Panc1 (cell line): ENCODE measurements at regions not wholly inside any gene's neighbourhood (a gene's known extent, or its start where the extent isn't known, plus 50 kb on each side); places are given as distances from the start of the nearest gene placed in this dataset.

Experiments used
- ATAC-seq: fragments of 200-7000 bp; cut with Tn5 transposase; 2 replicates; pipeline ENCODE4 v1.9.1; 2020; ENCODE audit warnings: mild to moderate bottlenecking, moderate library complexity
- BruUV-seq: library from RNA; stranded (reverse); fragments of 400-500 nt; replicated peaks from 2 replicates; lab custom pipeline; 2021; lab: Mats Ljungman, UMichigan
- CTCF ChIA-PET: fragments of 300-600 bp; sonication (Branson Sonifier 250); formaldehyde crosslinking; loops from one replicate; lab custom pipeline; 2022; ENCODE audit warnings: antibody characterized with exemption; lab: Charles Lee
- POLR2A ChIA-PET: fragments of 300-600 bp; sonication (Branson Sonifier 250); formaldehyde crosslinking; loops from one replicate; lab custom pipeline; 2022; ENCODE audit warnings: antibody characterized with exemption; lab: Charles Lee
- DNase-seq: peaks from one replicate; pipeline ENCODE4 v3.0.0-alpha.2; 2010; ENCODE audit warnings: low read depth, low spot score
- H3K27ac ChIP-seq: 2 replicates; pipeline ENCODE4 v1.5.1; 2011; ENCODE audit warnings: mild to moderate bottlenecking, low read length, inconsistent platforms
- H3K27me3 ChIP-seq: fragments of 200-500 bp; sonication (Bioruptor generic); 2 replicates; pipeline ENCODE4 v1.6.0; 2014; ENCODE audit warnings: low read length, inconsistent platforms; ENCODE audit not compliant: control insufficient read depth, insufficient read depth
- H3K36me3 ChIP-seq: fragments of 200-500 bp; sonication (Bioruptor generic); 2 replicates; pipeline ENCODE4 v1.5.1; 2014; ENCODE audit warnings: inconsistent platforms, mild to moderate bottlenecking, low read length, moderate library complexity; ENCODE audit not compliant: control insufficient read depth, insufficient read depth
- H3K4me1 ChIP-seq: 2 replicates; pipeline ENCODE4 v1.5.1; 2011; ENCODE audit warnings: inconsistent platforms, mild to moderate bottlenecking, low read length, moderate library complexity; ENCODE audit not compliant: control insufficient read depth, insufficient read depth
- H3K4me3 ChIP-seq, 2 experiments: 2 replicates each; pipeline ENCODE4 v1.5.1; 2011 to 2012; ENCODE audit warnings: low read depth in 2 of 2, low read length in 2 of 2, mild to moderate bottlenecking in 2 of 2, inconsistent platforms in 1 of 2, moderate library complexity in 1 of 2
- H3K9me3 ChIP-seq: fragments of 200-500 bp; sonication (Bioruptor generic); 2 replicates; pipeline ENCODE4 v1.5.1; 2014; ENCODE audit warnings: low read depth, mild to moderate bottlenecking, inconsistent platforms, low read length, moderate library complexity; ENCODE audit not compliant: control insufficient read depth, insufficient read depth
- POLR2AphosphoS5 ChIP-seq: IDR thresholded peaks from 2 replicates; pipeline ENCODE4 v1.6.1; 2012; ENCODE audit warnings: mild to moderate bottlenecking, low read depth, low read length, moderate library complexity
- REST ChIP-seq, 2 experiments: IDR thresholded peaks; 2 replicates each; pipeline ENCODE4 v1.6.1; 2011 to 2012; ENCODE audit warnings: low read depth in 2 of 2, control low read depth in 1 of 2, low read length in 1 of 2, mild to moderate bottlenecking in 1 of 2, moderate library complexity in 1 of 2; ENCODE audit not compliant: insufficient read depth in 1 of 2
- SIN3A ChIP-seq: IDR thresholded peaks from 2 replicates; pipeline ENCODE4 v1.6.1; 2012; ENCODE audit warnings: low read depth, mild to moderate bottlenecking, low read length, moderate library complexity, borderline replicate concordance; ENCODE audit not compliant: insufficient read depth
- TCF7L2 ChIP-seq: IDR thresholded peaks from 2 replicates; pipeline ENCODE4 v1.6.1; 2011; ENCODE audit warnings: mild to moderate bottlenecking, low read depth, low read length, inconsistent platforms
- in situ Hi-C: cut with HindIII; loops from 2 replicates; pipeline ENCODE4 v1.10.0; 2016; ENCODE audit warnings: low sequenced_read_pairs, low pct_unique_long_range_greater_than_20kb
- intact Hi-C: fragments of 100-400 bp; cut with micrococcal nuclease; formaldehyde crosslinking; loops from one replicate; pipeline ENCODE4 v1.10.0; 2022; ENCODE audit not compliant: unreplicated experiment
- TF ChIP-seq, protein P1 (sequence below): fragments of 450-650 bp; IDR thresholded peaks from 2 replicates; pipeline ENCODE4 v1.5.1; 2017; ENCODE audit warnings: mild to moderate bottlenecking

GRCh38 chr4:164212134-164212533 is 541.8 kb upstream of the SMIM31 start:
- no TSS peak for BruUV-seq
- no peak overlapping the region for H3K27ac ChIP-seq
- TF ChIP-seq REST (IDR thresholded peaks at IDR 0.05; ENCODE audit: insufficient read depth in 1 of 2, low read depth in 2 of 2, low read length in 1 of 2) (no peak), TCF7L2 (no peak), SIN3A (no peak), POLR2AphosphoS5 (no peak)
- TF ChIP-seq, protein P1, sequence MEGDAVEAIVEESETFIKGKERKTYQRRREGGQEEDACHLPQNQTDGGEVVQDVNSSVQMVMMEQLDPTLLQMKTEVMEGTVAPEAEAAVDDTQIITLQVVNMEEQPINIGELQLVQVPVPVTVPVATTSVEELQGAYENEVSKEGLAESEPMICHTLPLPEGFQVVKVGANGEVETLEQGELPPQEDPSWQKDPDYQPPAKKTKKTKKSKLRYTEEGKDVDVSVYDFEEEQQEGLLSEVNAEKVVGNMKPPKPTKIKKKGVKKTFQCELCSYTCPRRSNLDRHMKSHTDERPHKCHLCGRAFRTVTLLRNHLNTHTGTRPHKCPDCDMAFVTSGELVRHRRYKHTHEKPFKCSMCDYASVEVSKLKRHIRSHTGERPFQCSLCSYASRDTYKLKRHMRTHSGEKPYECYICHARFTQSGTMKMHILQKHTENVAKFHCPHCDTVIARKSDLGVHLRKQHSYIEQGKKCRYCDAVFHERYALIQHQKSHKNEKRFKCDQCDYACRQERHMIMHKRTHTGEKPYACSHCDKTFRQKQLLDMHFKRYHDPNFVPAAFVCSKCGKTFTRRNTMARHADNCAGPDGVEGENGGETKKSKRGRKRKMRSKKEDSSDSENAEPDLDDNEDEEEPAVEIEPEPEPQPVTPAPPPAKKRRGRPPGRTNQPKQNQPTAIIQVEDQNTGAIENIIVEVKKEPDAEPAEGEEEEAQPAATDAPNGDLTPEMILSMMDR: no peak
- in situ Hi-C loops (no loop called here), intact Hi-C loops (no loop called here)
- no peaks in the 10 kb centered on the region for H3K4me1 ChIP-seq
- POLR2A ChIA-PET: no interaction called here
- CTCF ChIA-PET: no interaction called here
- H3K4me3 ChIP-seq: no peak overlapping the region
- ATAC-seq: no peak
- no peak for DNase-seq
- H3K36me3 ChIP-seq: no peaks in the 10 kb centered on the region
- no peaks in the 10 kb centered on the region for H3K9me3 ChIP-seq
- no peaks in the 10 kb centered on the region for H3K27me3 ChIP-seq

DNA sequence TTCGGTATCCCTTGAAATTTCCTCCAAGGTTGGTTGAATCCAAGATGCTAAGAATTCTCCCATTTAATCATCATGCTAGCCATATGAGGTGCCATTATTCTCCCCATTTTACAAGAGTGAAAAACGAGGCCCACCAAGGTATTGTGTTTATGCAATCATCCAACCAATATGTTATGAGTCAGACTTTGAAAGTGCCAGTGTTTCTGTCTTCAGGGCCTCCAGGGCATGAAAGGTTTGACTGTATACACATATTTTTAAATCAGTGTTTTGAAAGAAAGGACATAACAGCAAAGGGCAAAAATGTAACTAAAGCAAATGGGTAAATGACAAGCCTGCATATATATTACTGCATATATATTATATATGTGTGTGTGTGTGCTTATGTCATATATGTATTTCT is 541.2 kb upstream of the SMIM31 start:
- ChIA-PET CTCF (no interaction called here), POLR2A (no interaction called here)
- ATAC-seq (no peak), DNase-seq (no peak)
- BruUV-seq: no TSS peak
- Histone ChIP-seq H3K27ac (no peak overlapping the region), H3K9me3 (no peaks in the 10 kb centered on the region), H3K27me3 (no peaks in the 10 kb centered on the region), H3K4me1 (no peaks in the 10 kb centered on the region), H3K36me3 (no peaks in the 10 kb centered on the region), H3K4me3 (no peak overlapping the region)
- intact Hi-C loops: no loop called here
- in situ Hi-C loops: no loop called here
- TF ChIP-seq POLR2AphosphoS5 (no peak), TCF7L2 (no peak), REST (IDR thresholded peaks at IDR 0.05; ENCODE audit: insufficient read depth in 1 of 2, low read depth in 2 of 2, low read length in 1 of 2) (no peak), SIN3A (no peak)
- TF ChIP-seq, protein P1: no peak
